ENCODE measurements at regions not wholly inside any gene's neighbourhood (a gene's known extent, or its start where the extent isn't known, plus 50 kb on each side); places are given as distances from the start of the nearest gene placed in this dataset.
A peak's percentile ranks its signal among the peaks of the same experiment; 100 is the strongest.
"Not testable (repeated sequence)": the region's sequence is repeated elsewhere in the genome, so short reads cannot be mapped to it uniquely, and the experiment has no call there.

DNA sequence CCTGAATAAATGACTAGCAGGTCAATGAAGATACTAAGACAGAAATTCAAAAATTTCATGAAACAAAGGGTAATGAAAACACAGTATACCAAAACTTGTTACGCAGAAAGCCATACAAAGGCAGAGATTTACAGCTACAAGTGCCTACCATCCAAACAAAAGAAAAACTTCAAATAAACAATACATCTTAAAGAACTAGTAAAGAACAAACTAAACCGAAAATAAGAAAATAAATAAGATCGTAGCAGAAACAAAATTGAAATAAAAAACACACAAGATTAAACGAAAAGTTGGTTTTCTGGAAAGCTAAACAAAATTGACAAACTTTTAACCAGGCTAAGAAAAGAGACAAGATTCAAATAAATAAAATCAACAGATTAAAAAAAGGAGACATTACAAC, 51.5 kb downstream of the VPREB1 start:
- not testable (repeated sequence) for DNase-seq

DNA sequence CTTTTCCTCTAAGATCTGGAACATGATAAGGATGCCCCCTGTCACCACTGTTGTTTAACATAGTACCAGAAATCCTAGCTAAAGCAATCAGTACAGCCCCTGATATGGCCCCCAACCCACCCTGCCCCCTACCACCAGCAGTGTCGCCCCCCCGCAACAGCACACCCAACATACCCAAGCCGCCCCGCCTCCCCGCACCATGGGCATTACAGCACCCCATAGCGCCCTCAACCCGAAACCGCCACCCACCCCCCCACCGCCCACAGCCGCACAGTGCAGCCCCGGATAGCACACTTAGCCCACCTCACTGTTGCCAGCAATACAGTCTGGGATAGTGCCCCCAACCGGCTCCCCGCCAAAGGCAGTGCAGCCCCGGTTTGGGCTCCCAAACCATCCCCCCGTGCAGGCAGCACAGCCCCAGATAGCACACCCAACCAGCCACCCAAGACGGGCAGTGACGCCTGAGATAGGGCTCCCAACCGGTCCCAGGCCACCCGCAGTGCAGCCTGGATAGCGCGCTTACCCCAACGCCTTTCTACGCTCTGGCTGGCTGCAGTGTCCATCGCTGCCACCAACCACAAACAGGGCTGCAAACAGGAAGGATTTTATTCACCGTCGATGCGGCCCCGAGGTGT, 52.7 kb downstream of the VPREB1 start:
- not testable (repeated sequence) for DNase-seq

GRCh38 chr22:22297794-22298653, 53.4 kb downstream of the VPREB1 start:
- DNase-seq, result peak; percentile 5

GRCh38 chr22:22298654-22299009, 54.0 kb downstream of the VPREB1 start:
- not testable (repeated sequence) for DNase-seq

DNA sequence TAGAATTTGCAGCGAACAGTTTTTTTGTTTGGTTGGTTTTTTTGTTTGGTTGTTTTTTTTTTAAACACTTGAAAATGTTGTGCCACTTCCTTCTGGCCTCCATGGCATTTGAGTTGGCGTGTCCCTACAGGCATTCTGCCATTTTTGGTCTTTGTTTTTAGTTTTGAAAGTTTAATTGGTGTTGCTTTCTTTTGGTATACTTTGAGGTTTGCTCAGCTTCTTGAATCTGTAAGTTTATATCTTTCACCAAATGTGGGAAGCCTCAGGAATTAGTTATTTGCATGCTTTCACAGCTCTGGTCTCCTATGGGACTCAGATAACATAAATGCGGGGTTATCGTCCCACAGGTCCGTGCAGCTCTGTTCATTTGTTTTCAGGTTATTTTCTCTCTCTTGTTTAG, 55.9 kb downstream of the VPREB1 start:
- DNase-seq, result not testable (repeated sequence)

DNA sequence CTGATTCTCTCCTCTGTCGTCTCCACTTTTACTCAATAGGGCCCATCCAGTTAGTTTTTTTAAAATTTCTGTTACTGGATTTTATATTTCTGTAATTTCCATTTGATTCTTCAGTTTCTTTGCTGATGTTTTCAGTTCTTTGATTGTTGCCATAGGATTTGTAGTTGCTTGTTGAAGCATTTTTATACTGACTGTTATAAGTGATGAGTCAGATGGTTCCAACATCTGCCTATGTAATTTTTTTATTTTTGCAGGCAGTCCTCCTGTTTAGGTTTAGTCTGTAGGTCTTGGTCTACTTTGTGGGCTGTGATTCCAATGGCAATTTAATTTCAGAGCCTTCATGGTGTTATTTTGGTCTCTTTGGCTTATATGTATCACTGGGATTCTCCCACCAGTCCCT, 56.4 kb downstream of the VPREB1 start:
- DNase-seq, result not testable (repeated sequence)

DNA sequence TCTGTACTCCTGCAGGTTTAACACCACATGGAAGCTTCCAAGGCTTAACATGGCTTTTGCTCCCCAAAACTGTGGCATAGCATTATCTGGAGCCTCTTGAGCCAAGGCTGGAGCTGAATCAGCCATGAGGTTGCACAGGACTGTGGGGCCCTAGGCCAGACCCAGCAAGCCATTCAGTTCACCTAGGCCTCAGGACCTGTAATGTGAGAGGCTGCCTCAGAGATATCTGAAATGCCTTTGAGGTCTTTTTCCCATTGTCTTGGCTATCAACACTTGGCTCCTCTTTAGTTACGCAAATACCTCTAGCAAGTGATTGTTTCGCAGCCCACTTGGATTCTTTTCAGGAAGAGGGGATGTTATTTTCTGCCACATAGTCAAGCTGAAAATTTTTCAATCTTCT, 72.0 kb downstream of the VPREB1 start:
- DNase-seq, result no peak

GRCh38 chr22:22318723-22319465, 74.3 kb downstream of the VPREB1 start:
- DNase-seq, result no peak

DNA sequence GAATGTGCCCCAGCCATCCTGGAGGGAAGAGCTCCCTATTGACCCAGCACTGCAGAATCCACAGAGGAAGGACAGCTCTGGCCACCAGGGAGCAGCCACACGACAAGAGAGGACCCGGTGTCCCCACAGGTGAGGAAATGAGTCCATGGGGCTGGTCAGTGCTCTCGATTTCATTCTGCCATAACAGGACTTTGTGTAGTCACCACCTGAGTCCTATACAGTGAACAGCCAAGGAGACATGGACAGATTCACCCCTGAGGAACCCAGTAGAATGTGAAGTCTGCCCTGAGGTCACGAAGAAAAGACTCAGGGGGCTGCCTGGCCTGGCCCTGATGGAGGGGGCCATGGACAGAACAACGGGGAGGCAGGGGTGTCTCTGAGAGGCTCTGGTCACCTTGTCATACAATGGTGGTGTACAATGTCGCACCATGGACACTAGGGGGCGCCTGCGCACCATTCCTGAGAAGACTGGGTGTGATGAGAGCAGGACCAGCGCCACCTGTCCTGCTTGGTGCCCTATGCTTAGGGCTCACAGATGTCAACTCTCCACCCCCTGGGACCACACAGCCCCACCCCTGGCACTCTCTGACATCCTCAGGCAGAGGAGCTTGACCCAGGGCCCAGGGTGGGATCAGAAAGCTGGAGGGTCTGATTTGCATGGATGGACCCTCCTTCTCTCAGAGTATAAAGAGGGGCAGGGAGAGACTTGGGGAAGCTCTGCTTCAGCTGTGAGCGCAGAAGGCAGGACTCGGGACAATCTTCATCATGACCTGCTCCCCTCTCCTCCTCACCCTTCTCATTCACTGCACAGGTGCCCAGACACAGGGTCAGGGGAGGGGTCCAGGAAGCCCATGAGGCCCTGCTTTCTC, 77.4 kb downstream of the VPREB1 start:
- peak; percentile 26 for DNase-seq

DNA sequence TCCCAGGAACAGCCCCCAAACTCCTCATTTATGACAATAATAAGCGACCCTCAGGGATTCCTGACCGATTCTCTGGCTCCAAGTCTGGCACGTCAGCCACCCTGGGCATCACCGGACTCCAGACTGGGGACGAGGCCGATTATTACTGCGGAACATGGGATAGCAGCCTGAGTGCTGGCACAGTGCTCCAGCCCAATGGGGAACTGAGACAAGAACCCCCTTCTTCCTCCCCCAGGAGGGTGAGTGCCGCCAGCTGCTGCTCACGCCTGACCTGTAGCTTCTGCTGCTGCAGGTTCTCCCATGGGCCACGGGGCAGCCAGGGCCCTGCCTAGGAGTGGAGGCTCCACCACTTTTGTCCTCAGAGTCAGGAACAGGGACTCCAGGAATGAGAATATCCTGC, 78.2 kb downstream of the VPREB1 start:
- DNase-seq, result no peak

DNA sequence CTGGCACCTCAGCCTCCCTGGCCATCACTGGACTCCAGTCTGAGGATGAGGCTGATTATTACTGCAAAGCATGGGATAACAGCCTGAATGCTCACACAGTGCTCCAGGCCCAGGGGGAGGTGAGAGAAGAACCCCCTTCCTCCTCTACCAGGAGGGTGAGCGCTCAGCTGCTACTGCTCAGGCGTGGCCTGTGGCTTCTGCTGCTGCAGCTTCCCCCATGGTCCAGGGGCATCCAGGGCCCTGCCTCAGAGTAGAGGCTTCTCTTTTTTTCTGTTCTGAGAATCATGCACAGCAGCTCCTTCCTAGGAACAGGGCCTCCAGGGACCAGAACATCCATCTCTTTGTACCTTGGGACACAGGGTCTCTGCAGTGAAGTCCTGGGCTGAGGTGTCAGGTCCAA, 83.1 kb downstream of the VPREB1 start:
- no peak for DNase-seq

DNA sequence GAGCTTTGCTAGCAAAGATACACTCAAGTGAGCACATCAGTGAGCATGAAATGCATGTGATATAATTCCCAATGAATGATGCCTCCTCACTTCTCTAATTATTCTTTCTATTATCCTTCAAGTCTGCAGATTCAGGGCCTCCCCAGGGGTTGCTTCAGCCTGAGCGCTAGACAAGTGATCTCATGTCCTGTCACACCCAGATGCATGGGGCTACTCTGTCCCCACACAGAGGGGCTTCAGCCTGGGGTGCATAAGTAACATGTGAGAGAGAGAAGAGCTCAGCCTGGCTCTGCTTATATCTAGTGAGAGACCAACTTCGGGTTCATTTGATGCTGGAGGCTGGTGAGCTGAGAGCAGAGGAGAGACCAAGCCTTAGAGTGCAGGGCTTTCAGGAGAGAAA, 85.2 kb downstream of the VPREB1 start:
- no peak for DNase-seq

DNA sequence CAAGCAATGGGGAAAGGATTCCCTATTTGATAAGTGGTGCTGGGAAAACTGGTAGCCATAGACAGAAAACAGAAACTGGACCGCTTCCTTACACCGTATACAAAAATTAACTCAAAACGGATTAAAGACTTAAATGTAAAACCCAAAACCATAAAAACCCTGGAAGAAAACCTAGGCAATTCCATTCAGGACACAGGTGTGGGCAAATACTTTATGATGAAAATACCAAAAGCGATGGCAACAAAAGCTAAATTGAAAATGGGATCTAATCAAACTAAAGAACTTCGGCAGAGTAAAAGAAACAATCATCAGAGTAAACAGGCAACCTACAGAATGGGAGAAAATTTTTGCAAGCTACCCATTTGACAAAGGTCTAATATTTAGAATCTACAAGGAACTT, 91.1 kb downstream of the VPREB1 start:
- DNase-seq, result not testable (repeated sequence)

DNA sequence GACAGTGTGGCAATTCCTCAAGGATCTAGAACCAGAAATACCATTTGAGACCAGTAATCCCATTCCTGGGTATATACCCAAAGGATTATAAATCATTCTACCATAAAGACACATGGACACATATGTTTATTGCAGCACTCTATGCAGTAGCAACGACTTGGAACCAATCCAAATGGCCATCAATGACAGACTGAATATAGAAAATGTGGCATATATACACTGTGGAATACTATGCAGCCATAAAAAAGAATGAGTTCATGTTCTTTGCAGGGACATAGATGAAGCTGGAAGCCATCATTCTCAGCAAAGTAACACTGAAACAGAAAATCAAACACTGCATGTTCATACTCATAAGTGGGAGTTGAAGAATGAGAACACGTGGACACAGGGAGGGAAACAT, 91.7 kb downstream of the VPREB1 start:
- DNase-seq, result not testable (repeated sequence)

DNA sequence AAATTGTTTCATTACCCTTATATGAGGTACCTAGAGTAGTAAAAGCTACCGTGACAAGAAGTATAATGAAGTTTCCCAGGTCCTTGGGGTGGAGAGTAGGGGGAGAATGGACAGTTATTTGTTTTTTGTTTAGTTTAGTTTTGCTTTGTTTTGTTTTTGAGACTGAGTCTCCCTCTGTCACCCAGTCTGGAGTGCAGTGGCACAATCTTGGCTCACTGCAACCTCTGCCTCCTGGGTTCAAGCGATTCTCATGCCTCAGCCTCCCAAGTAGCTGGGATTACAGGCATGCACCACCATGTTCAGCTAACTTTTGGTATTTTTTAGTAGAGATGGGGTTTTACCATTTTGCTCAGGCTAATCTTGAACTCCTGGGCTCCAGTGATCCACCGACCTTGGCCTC, 94.2 kb downstream of the VPREB1 start:
- DNase-seq, result not testable (repeated sequence)

DNA sequence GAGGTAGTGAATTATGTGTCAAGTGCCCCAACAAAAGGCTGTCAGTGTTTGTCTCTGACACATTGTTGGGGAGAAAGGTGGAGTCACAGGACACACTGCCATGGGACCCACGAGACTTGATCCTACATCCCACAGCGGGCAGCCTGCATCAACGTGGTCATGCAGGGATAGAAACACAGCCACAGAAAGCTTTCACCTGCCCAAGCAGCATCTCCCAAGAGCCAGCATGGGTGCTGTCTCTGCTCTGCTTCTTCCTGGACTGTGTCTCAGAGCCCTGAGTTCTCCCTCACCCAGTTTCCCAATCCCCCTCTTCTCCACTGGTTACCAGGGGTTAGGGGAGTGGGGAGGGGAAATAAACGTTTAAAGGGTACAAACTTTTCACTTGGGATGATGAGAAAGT, 97.2 kb downstream of the VPREB1 start:
- no peak for DNase-seq

DNA sequence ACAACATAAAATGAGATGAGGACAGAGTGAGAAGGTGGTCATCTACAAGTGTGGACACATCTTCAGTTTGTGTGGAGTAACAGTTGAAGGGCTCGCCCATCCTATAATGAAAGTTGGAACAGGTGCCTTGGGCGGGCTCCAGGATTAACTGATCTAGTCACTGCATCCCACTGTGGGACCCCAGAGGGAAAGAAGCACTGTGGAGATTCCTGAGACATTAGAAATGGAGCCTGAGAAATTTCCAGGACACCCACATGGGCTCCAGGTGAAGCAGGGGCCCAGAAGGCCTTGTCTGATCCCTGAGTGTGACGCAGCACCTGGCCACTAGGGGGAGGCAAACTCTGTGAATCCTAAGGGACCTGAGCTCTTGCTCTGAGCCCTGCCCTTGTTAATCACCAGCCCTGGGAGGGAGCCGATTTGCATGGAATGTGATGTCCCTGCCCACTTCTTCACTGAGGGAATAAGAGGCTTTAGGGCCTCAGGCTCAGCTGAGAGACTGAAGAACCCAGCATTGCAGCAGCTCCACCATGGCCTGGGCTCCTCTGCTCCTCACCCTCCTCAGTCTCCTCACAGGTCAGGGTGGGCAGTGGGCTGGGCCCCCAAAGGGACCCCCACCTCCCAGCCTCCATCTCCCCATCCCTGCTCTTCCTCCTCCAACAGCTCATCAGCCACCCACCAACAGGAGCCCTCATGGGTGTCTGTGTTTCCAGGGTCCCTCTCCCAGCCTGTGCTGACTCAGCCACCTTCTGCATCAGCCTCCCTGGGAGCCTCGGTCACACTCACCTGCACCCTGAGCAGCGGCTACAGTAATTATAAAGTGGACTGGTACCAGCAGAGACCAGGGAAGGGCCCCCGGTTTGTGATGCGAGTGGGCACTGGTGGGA, 98.4 kb downstream of the VPREB1 start:
- peak; percentile 85 for DNase-seq

DNA sequence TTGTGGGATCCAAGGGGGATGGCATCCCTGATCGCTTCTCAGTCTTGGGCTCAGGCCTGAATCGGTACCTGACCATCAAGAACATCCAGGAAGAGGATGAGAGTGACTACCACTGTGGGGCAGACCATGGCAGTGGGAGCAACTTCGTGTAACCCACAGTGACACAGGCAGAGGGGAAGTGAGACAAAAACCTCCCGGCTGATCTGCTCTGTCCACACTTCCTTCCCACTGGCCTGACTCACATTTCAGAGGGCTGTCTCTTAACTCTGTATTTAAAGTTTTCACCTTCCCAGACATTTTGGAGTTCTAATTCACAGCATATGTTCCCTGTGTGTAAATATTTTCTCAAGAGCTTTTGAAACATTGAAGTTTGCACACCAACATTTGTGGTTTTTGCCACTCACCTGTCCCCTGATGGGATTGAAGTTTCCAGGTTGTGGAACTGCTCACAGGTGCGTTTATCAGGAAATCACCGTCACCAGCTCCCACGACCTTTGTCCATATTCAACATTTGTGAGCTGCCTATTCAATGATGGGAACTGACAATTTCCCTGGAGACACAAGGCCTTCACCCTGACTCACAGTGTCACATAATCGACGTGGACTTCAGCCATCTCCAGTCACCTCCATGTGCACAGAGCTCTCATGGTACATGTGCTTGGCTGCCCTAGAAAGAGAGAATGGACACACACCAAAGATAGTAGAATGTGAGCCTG, 99.2 kb downstream of the VPREB1 start:
- DNase-seq, result no peak

GRCh38 chr22:22344430-22344829, 99.8 kb downstream of the VPREB1 start:
- DNase-seq, result no peak

GRCh38 chr22:22345781-22346180, 101.2 kb downstream of the VPREB1 start:
- no peak for DNase-seq

All from NCI-H1048 (cell line).